H9 (cell line): ENCODE measurements at regions not wholly inside any gene's neighbourhood (a gene's known extent, or its start where the extent isn't known, plus 50 kb on each side); places are given as distances from the start of the nearest gene placed in this dataset.

Source experiments
- DNase-seq: peaks from one replicate; pipeline ENCODE4 v3.0.0-alpha.2; 2017
- H2AFZ ChIP-seq: one replicate; pipeline ENCODE4 v1.6.1; 2013; ENCODE audit warnings: mild to moderate bottlenecking, low read length, control low read depth, moderate library complexity
- H2AK5ac ChIP-seq: 2 replicates; pipeline ENCODE4 v1.6.1; 2013; ENCODE audit warnings: low read length, control low read depth, mixed read lengths; ENCODE audit not compliant: insufficient read length
- H2BK120ac ChIP-seq: one replicate; pipeline ENCODE4 v1.6.1; 2013; ENCODE audit warnings: low read depth, mild to moderate bottlenecking, low read length, control low read depth, inconsistent platforms; ENCODE audit not compliant: poor library complexity, severe bottlenecking
- H2BK12ac ChIP-seq: 2 replicates; pipeline ENCODE4 v1.6.1; 2013; ENCODE audit warnings: low read length, control low read depth, mixed read lengths, low read depth; ENCODE audit not compliant: insufficient read length
- H2BK15ac ChIP-seq: 2 replicates; pipeline ENCODE4 v1.6.1; 2013; ENCODE audit warnings: low read depth, low read length, control low read depth
- H2BK20ac ChIP-seq: one replicate; pipeline ENCODE4 v1.6.1; 2013; ENCODE audit warnings: low read depth, mild to moderate bottlenecking, low read length, control low read depth, inconsistent platforms; ENCODE audit not compliant: poor library complexity, severe bottlenecking
- H2BK5ac ChIP-seq: 2 replicates; pipeline ENCODE4 v1.6.1; 2013; ENCODE audit warnings: low read length, control low read depth, mixed read lengths; ENCODE audit not compliant: insufficient read length
- H3K14ac ChIP-seq: 2 replicates; pipeline ENCODE4 v1.6.1; 2013; ENCODE audit warnings: low read length, control low read depth; ENCODE audit not compliant: insufficient read depth
- H3K18ac ChIP-seq: 2 replicates; pipeline ENCODE4 v1.6.1; 2013; ENCODE audit warnings: low read depth, mild to moderate bottlenecking, mixed read lengths, low read length, control low read depth; ENCODE audit not compliant: insufficient read length
- H3K23ac ChIP-seq: 2 replicates; pipeline ENCODE4 v1.6.1; 2013; ENCODE audit warnings: low read length, control low read depth, mixed read lengths, low read depth; ENCODE audit not compliant: insufficient read length
- H3K23me2 ChIP-seq: 2 replicates; pipeline ENCODE4 v1.6.1; 2013; ENCODE audit warnings: low read depth, mild to moderate bottlenecking, mixed read lengths, low read length, control low read depth; ENCODE audit not compliant: insufficient read length, poor library complexity, severe bottlenecking
- H3K27ac ChIP-seq: 2 replicates; pipeline ENCODE4 v1.5.1; 2013; ENCODE audit warnings: low read length, control low read depth, mixed read lengths, low read depth; ENCODE audit not compliant: insufficient read length
- H3K27me3 ChIP-seq: 2 replicates; pipeline ENCODE4 v1.6.1; 2013; ENCODE audit warnings: low read length, control low read depth, inconsistent platforms; ENCODE audit not compliant: insufficient read depth
- H3K4ac ChIP-seq: 2 replicates; pipeline ENCODE4 v1.6.1; 2013; ENCODE audit warnings: low read depth, mild to moderate bottlenecking, control low read depth, inconsistent platforms, low read length, moderate library complexity
- H3K4me1 ChIP-seq: 2 replicates; pipeline ENCODE4 v1.6.1; 2013; ENCODE audit warnings: low read length, control low read depth, inconsistent platforms; ENCODE audit not compliant: insufficient read depth
- H3K4me2 ChIP-seq: 2 replicates; pipeline ENCODE4 v1.6.1; 2013; ENCODE audit warnings: low read length, control low read depth, mixed read lengths; ENCODE audit not compliant: insufficient read length, insufficient read depth
- H3K56ac ChIP-seq: 2 replicates; pipeline ENCODE4 v1.6.1; 2013; ENCODE audit warnings: low read depth, mild to moderate bottlenecking, mixed read lengths, low read length, control low read depth; ENCODE audit not compliant: insufficient read length
- H3K79me1 ChIP-seq: 2 replicates; pipeline ENCODE4 v1.6.1; 2013; ENCODE audit warnings: low read depth, mild to moderate bottlenecking, moderate library complexity, low read length, control low read depth, inconsistent platforms; ENCODE audit not compliant: insufficient read depth, poor library complexity, severe bottlenecking
- H3K79me2 ChIP-seq: 2 replicates; pipeline ENCODE4 v1.6.1; 2013; ENCODE audit warnings: low read length, control low read depth, inconsistent platforms; ENCODE audit not compliant: insufficient read depth
- H3K9ac ChIP-seq: 2 replicates; pipeline ENCODE4 v1.6.1; 2013; ENCODE audit warnings: low read length, control low read depth, mixed read lengths; ENCODE audit not compliant: insufficient read length; ENCODE audit errors: extremely low read depth
- H3K9me3 ChIP-seq: one replicate; pipeline ENCODE4 v1.6.1; 2013; ENCODE audit warnings: low read depth, low read length, inconsistent platforms; ENCODE audit not compliant: control insufficient read depth
- H3T11ph ChIP-seq: one replicate; pipeline ENCODE4 v1.6.1; 2013; ENCODE audit warnings: mild to moderate bottlenecking, low read length, control low read depth, inconsistent platforms
- H4K20me1 ChIP-seq: one replicate; pipeline ENCODE4 v1.6.1; 2013; ENCODE audit not compliant: control insufficient read depth, insufficient read length, insufficient read depth
- H4K5ac ChIP-seq: 2 replicates; pipeline ENCODE4 v1.6.1; 2013; ENCODE audit warnings: low read depth, mild to moderate bottlenecking, mixed read lengths, low read length, control low read depth; ENCODE audit not compliant: insufficient read length
- H4K8ac ChIP-seq: replicated peaks from 2 replicates; pipeline ENCODE4 v1.6.1; 2013; ENCODE audit warnings: low read length, control low read depth, mixed read lengths, low read depth; ENCODE audit not compliant: insufficient read length
- H4K91ac ChIP-seq: 2 replicates; pipeline ENCODE4 v1.6.1; 2013; ENCODE audit warnings: low read depth, mild to moderate bottlenecking, moderate library complexity, mixed read lengths, low read length, control low read depth; ENCODE audit not compliant: insufficient read length
- H3K27ac Mint-ChIP-seq, 3 experiments: 2 replicates in 2 of 3; 3 replicates in 1 of 3; pipeline ENCODE4 v1.8.0; 2020 to 2021; ENCODE audit warnings: mixed read lengths in 3 of 3, mild to moderate bottlenecking in 1 of 3, moderate library complexity in 1 of 3
- H3K27me3 Mint-ChIP-seq: 2 replicates; pipeline ENCODE4 v1.8.0; 2021; ENCODE audit warnings: low read depth, mild to moderate bottlenecking, moderate library complexity, mixed read lengths
- H3K36me3 Mint-ChIP-seq, 3 experiments: 2 replicates in 2 of 3; 3 replicates in 1 of 3; pipeline ENCODE4 v1.8.0; 2020 to 2021; ENCODE audit warnings: low read depth in 3 of 3, mixed read lengths in 3 of 3; ENCODE audit not compliant: insufficient read depth in 1 of 3
- H3K4me1 Mint-ChIP-seq, 2 experiments: 2 replicates each; pipeline ENCODE4 v1.8.0; 2020; ENCODE audit warnings: mixed read lengths in 2 of 2
- H3K4me3 Mint-ChIP-seq, 2 experiments: 2 replicates in 1 of 2; 3 replicates in 1 of 2; pipeline ENCODE4 v1.8.0; 2020 to 2021; ENCODE audit warnings: mild to moderate bottlenecking in 2 of 2, mixed read lengths in 2 of 2, moderate library complexity in 1 of 2
- H3K9me3 Mint-ChIP-seq, 2 experiments: 2 replicates in 1 of 2; 3 replicates in 1 of 2; pipeline ENCODE4 v1.8.0; 2020; ENCODE audit warnings: mild to moderate bottlenecking in 2 of 2, mixed read lengths in 2 of 2, moderate library complexity in 1 of 2
- WGBS: extraction: QIAGEN DNeasy Blood & Tissue Kit; methylation state at CpG from one replicate; pipeline ENCODE4 v1.1.7; 2013; ENCODE audit warnings: missing lambda C conversion rate, low lambda C conversion rate, mixed read lengths; ENCODE audit not compliant: insufficient read length; ENCODE audit errors: extremely low coverage; 5-methylcytosine and 5-hydroxymethylcytosine counted together
- TF ChIP-seq, protein P1 (sequence below): fragments of 200-600 bp; sonication (generic); conservative IDR thresholded peaks from 3 replicates; pipeline ENCODE4 v1.8.0; 2021; ENCODE audit warnings: antibody characterized with exemption, mild to moderate bottlenecking

DNA sequence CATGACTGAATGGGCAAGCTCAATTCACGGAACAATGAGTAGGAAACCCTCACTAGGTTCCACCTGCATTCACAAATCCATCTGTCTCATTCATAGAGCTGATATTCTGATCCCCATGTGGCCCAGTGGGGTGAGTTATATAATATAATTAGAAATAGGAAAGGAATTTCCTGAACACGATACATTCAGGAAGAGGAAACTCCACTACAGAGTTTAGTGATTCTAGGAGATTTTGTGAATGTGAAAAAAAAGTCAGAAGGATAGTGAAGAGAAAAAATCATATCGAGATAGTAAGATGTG lies 471.2 kb downstream of the GASK1B start:
- TF ChIP-seq, protein P1, sequence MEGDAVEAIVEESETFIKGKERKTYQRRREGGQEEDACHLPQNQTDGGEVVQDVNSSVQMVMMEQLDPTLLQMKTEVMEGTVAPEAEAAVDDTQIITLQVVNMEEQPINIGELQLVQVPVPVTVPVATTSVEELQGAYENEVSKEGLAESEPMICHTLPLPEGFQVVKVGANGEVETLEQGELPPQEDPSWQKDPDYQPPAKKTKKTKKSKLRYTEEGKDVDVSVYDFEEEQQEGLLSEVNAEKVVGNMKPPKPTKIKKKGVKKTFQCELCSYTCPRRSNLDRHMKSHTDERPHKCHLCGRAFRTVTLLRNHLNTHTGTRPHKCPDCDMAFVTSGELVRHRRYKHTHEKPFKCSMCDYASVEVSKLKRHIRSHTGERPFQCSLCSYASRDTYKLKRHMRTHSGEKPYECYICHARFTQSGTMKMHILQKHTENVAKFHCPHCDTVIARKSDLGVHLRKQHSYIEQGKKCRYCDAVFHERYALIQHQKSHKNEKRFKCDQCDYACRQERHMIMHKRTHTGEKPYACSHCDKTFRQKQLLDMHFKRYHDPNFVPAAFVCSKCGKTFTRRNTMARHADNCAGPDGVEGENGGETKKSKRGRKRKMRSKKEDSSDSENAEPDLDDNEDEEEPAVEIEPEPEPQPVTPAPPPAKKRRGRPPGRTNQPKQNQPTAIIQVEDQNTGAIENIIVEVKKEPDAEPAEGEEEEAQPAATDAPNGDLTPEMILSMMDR, result no peak
- H3K79me1 ChIP-seq, result no peaks in the 10 kb centered on the region
- H3K18ac ChIP-seq, result no peak overlapping the region
- no peak overlapping the region for H3K27ac ChIP-seq
- H3K79me2 ChIP-seq, result no peaks in the 10 kb centered on the region
- Mint-ChIP-seq H3K27me3 (no peaks in the 10 kb centered on the region), H3K9me3 (peaks cover 0 to 1% of the 10 kb centered on the region in 2 experiments; a peak in 1 of 5 replicates), H3K4me1 (no peaks in the 10 kb centered on the region), H3K4me3 (no peak overlapping the region), H3K27ac (no peak overlapping the region), H3K36me3 (no peaks in the 10 kb centered on the region)
- H3K4ac ChIP-seq, result no peak overlapping the region
- no peak overlapping the region for H2BK20ac ChIP-seq
- H4K20me1 ChIP-seq, result no peaks in the 10 kb centered on the region
- H2BK5ac ChIP-seq, result no peak overlapping the region
- no peak overlapping the region for H4K5ac ChIP-seq
- WGBS, result no CpG with 5 or more reads among the region's 3 CpGs
- H2AFZ ChIP-seq, result no peak overlapping the region
- H3T11ph ChIP-seq, result no peak overlapping the region
- no peak overlapping the region for H3K9ac ChIP-seq
- H3K9me3 ChIP-seq, result no peaks in the 10 kb centered on the region
- H3K4me2 ChIP-seq, result no peak overlapping the region
- no peak for DNase-seq
- no peak overlapping the region for H2BK12ac ChIP-seq
- no peak overlapping the region for H2BK15ac ChIP-seq
- no peaks in the 10 kb centered on the region for H3K27me3 ChIP-seq
- H2BK120ac ChIP-seq, result no peak overlapping the region
- H4K91ac ChIP-seq, result no peak overlapping the region
- H3K23ac ChIP-seq, result no peak overlapping the region
- no peak overlapping the region for H2AK5ac ChIP-seq
- H3K56ac ChIP-seq, result no peak overlapping the region
- no peaks in the 10 kb centered on the region for H3K4me1 ChIP-seq
- H4K8ac ChIP-seq, result no peak overlapping the region
- no peak overlapping the region for H3K14ac ChIP-seq
- H3K23me2 ChIP-seq, result no peaks in the 10 kb centered on the region
